Lower leg skin (tissue), 4 donors: ENCODE measurements at regions not wholly inside any gene's neighbourhood (a gene's known extent, or its start where the extent isn't known, plus 50 kb on each side); places are given as distances from the start of the nearest gene placed in this dataset.

Source experiments
- DNase-seq, 2 donors: peaks; one replicate each; pipeline ENCODE4 v3.0.0-alpha.2; 2019; ENCODE audit warnings: low spot score in 2 of 2
- H3K4me3 ChIP-seq: fragments of 200-600 bp; sonication (generic); 2 replicates; pipeline ENCODE4 v1.5.1; 2017; ENCODE audit warnings: mild to moderate bottlenecking, low read depth; ENCODE audit not compliant: poor library complexity, severe bottlenecking
- POLR2A ChIP-seq, 2 donors: fragments of 450-650 bp; IDR thresholded peaks; one replicate each; pipeline ENCODE4 v1.6.1; 2016 to 2017; ENCODE audit warnings: antibody characterized with exemption in 2 of 2, mild to moderate bottlenecking in 1 of 2, moderate library complexity in 1 of 2
- WGBS, 2 donors: methylation state at CpG; one replicate each; pipeline ENCODE4 v1.1.5; 2018; 5-methylcytosine and 5-hydroxymethylcytosine counted together
- intact Hi-C: fragments of 100-400 bp; cut with DNase I; formaldehyde crosslinking; loops from one replicate; pipeline ENCODE4 v1.15.0; 2023; ENCODE audit warnings: low total_unique reads
- TF ChIP-seq, protein P1 (sequence below), 3 donors: fragments of 450-650 bp; IDR thresholded peaks; one replicate each; pipeline ENCODE4 v1.5.1; 2016; ENCODE audit warnings: antibody characterized with exemption in 3 of 3, mild to moderate bottlenecking in 3 of 3, moderate library complexity in 2 of 3

DNA sequence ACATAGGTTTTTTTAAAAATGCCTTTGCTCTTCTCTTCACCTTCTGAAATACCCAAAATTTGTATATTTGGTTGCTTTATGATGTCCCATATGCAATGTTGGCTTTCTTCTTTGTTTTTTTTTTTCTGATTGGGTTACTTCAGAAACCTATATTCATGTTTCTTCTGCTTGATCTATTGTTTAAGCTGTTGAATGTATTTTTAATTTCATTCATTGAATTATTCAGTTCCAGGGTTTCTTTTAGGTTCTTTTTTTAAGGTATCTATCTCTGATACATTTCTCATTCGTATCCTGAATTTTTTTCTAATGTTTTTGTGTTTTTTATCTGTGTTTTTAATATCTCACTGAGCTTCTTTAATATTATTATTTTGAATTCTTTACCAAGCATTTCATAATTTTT is 221.0 kb upstream of the MTPN start:
- intact Hi-C loops: no loop called here
- H3K4me3 ChIP-seq: no peak overlapping the region
- no peak for DNase-seq
- WGBS, 2 donors: 48 to 54% methylated on average over 1 of the region's 1 CpG
- no peak for TF ChIP-seq POLR2A (IDR thresholded peaks at IDR 0.05)
- TF ChIP-seq, protein P1, sequence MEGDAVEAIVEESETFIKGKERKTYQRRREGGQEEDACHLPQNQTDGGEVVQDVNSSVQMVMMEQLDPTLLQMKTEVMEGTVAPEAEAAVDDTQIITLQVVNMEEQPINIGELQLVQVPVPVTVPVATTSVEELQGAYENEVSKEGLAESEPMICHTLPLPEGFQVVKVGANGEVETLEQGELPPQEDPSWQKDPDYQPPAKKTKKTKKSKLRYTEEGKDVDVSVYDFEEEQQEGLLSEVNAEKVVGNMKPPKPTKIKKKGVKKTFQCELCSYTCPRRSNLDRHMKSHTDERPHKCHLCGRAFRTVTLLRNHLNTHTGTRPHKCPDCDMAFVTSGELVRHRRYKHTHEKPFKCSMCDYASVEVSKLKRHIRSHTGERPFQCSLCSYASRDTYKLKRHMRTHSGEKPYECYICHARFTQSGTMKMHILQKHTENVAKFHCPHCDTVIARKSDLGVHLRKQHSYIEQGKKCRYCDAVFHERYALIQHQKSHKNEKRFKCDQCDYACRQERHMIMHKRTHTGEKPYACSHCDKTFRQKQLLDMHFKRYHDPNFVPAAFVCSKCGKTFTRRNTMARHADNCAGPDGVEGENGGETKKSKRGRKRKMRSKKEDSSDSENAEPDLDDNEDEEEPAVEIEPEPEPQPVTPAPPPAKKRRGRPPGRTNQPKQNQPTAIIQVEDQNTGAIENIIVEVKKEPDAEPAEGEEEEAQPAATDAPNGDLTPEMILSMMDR (IDR thresholded peaks at IDR 0.05): no peak

DNA sequence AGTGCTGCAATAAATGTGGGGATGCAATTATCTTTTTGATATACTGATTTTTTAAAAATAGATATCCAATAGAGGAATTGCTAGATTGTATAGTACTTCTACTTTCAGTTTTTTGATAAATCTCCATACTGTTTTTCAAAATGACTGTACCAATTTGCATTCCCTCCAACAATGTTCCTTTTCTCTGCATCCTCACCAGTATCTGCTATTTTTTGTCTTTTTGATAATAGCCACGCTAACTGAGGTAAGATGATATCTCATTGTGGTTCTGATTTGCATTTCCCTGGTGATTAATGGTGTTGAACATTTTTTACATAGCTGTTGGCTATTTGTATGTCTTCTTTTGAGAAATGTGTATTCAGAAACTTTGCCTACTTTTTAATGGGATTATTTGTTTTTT is 217.7 kb upstream of the MTPN start:
- TF ChIP-seq, protein P1 (IDR thresholded peaks at IDR 0.05): no peak
- no peak for TF ChIP-seq POLR2A (IDR thresholded peaks at IDR 0.05)
- H3K4me3 ChIP-seq: no peak overlapping the region
- intact Hi-C loops: no loop called here
- 81 to 83% methylated on average over 1 of the region's 1 CpG for WGBS, 2 donors
- DNase-seq: no peak

DNA sequence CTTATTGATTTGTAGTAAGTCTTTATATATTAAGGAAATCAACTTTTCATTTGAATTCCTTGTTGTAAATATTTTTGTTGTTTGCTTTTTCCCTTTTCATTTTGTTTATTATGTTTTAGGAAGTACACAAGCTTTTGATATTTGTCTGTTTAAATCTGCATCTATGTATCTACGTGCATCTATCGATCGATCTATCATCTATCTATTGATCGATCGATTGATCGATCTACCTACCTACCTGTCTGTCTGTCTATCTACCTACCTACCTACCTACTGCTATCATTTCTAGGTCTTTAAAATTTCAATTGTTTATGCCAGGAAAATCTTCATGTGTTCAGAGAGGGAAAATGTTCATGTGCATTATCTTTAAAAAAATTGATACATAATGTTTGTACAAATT is 216.8 kb upstream of the MTPN start:
- TF ChIP-seq, protein P1 (IDR thresholded peaks at IDR 0.05): no peak
- intact Hi-C loops: no loop called here
- 85 to 98% methylated on average over 6 of the region's 6 CpGs for WGBS, 2 donors
- no peak for DNase-seq
- H3K4me3 ChIP-seq: no peak overlapping the region

DNA sequence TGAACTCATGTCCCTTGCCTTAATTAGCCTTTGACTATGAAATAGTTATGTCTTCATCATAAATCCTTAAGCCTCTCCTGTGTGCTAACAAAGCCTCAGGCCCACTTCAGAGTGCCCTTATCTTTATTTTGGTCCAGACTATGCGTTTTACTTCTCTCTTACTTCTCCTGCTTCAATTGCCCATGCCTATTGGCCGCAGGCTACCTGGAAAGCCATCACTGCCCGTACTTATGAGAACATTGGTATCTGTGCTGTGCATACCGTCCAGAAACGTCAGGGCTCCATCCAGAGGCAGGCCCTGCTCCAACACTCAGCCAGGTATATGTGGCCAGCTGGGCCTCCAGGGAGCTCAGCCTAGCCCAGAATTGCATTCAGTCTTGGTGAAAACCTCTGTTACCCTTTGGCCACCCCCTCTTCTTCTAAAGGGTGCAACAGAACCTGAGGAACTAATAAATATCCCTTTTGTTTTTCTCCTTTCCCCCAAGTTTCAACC is 212.4 kb upstream of the MTPN start:
- WGBS, 2 donors: 76 to 85% methylated on average over 5 of the region's 5 CpGs
- no peak overlapping the region for H3K4me3 ChIP-seq
- intact Hi-C loops: no loop called here
- TF ChIP-seq, protein P1 (IDR thresholded peaks at IDR 0.05): no peak
- no peak for TF ChIP-seq POLR2A (IDR thresholded peaks at IDR 0.05)
- no peak for DNase-seq

DNA sequence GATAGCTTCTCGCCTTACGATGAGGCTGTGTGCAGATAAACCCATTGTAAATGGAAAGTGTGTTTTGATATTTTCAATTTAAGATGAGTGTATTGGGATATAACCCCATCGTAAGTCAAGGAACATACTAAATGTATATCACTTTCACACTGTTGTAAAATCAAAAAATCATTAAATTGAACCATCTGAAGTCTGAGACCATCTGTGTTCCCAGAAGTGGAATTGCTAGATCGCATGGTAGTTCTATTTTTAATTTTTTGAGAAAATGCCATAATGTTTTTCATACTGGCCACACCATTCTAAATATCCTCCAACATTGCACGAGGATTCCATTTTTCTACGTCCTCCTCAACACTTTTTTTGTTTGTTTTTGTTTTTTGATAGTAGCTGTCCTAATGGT is 209.1 kb upstream of the MTPN start:
- H3K4me3 ChIP-seq: no peak overlapping the region
- no peak for DNase-seq
- intact Hi-C loops: no loop called here
- no peak for TF ChIP-seq POLR2A (IDR thresholded peaks at IDR 0.05)
- TF ChIP-seq, protein P1 (IDR thresholded peaks at IDR 0.05): no peak
- WGBS, 2 donors: 84 to 86% methylated on average over 6 of the region's 6 CpGs

DNA sequence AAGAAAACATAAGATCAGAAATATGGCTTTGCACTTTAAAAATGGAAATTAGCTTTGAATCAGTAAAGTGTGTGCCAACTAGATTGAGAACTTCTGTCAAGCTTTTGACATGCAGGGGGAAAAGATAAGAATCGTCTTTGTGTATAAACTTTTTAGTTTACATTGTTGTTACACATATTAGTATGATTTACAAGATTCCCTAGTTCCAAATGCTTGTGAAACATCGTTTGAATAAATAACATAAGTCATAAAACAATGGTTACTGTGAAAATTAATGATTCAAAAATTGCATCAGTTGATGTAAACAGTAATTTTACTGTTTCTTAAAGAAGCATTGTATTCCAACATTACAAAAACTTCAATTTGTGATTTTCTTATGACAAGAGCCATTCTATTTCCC is 207.6 kb upstream of the MTPN start:
- H3K4me3 ChIP-seq: no peak overlapping the region
- no peak for DNase-seq
- 33 to 36% methylated on average over 2 of the region's 2 CpGs for WGBS, 2 donors
- TF ChIP-seq POLR2A (IDR thresholded peaks at IDR 0.05): no peak
- TF ChIP-seq, protein P1 (IDR thresholded peaks at IDR 0.05): no peak
- intact Hi-C loops: no loop called here
